HCT116 (cell line): ENCODE measurements at regions not wholly inside any gene's neighbourhood (a gene's known extent, or its start where the extent isn't known, plus 50 kb on each side); places are given as distances from the start of the nearest gene placed in this dataset.

Source experiments
- CTCF ChIP-seq, 3 experiments: fragments of 200-600 bp in 1 of 3; sonication (generic) in 1 of 3; IDR thresholded peaks in 2 of 3; conservative IDR thresholded peaks in 1 of 3; 2 replicates each; pipeline ENCODE4 v1.5.1; 2012 to 2017; ENCODE audit warnings: low read depth in 2 of 3, low read length in 2 of 3, antibody characterized with exemption in 1 of 3, borderline replicate concordance in 1 of 3, control low read depth in 1 of 3, mild to moderate bottlenecking in 1 of 3, mixed read lengths in 1 of 3, mixed run types in 1 of 3, moderate library complexity in 1 of 3; ENCODE audit not compliant: insufficient read depth in 1 of 3
- REST ChIP-seq: IDR thresholded peaks from 2 replicates; pipeline ENCODE4 v1.6.1; 2012; ENCODE audit warnings: low read depth
- TCF7L2 ChIP-seq: IDR thresholded peaks from 2 replicates; pipeline ENCODE4 v1.7.0; 2011; ENCODE audit warnings: borderline replicate concordance, inconsistent platforms; ENCODE audit not compliant: insufficient read depth, insufficient read length; ENCODE audit errors: extremely low read depth

GRCh38 chr2:186913870-186914269 is 64.9 kb upstream of the ZSWIM2 start:
- no peak for TF ChIP-seq CTCF (IDR thresholded peaks at IDR 0.05 in 2 of 3, conservative IDR thresholded peaks at IDR 0.05 in 1 of 3; ENCODE audit: borderline replicate concordance in 1 of 3, insufficient read depth in 1 of 3, low read depth in 2 of 3, low read length in 2 of 3)
- no peak for TF ChIP-seq TCF7L2
- TF ChIP-seq REST: no peak
